K562 (cell line): ENCODE measurements at regions not wholly inside any gene's neighbourhood (a gene's known extent, or its start where the extent isn't known, plus 50 kb on each side); places are given as distances from the start of the nearest gene placed in this dataset.
A peak's percentile ranks its signal among the peaks of the same experiment; 100 is the strongest.

Experiments
- ATAC-seq: fragments of 200-7000 bp; cut with Tn5 transposase; 3 replicates; pipeline ENCODE4 v1.9.1; 2020; ENCODE audit warnings: moderate library complexity
- BruUV-seq: library from RNA; stranded (reverse); fragments of 400-500 nt; replicated peaks from 2 replicates; lab custom pipeline; 2021; lab: Mats Ljungman, UMichigan
- CTCF ChIA-PET: fragments of 300-600 bp; formaldehyde crosslinking; extraction: SDS; loops from one replicate; lab custom pipeline; 2021; ENCODE audit warnings: low intra/inter-chr PET ratio; lab: Yijun Ruan, JAX
- POLR2A ChIA-PET: fragments of 300-600, 350-650 bp; sonication (Branson Sonifier 250); formaldehyde crosslinking; extraction: SDS; loops from one replicate; lab custom pipeline; 2021; ENCODE audit warnings: antibody characterized with exemption, inconsistent platforms; lab: Yijun Ruan, JAX
- DNase-seq, 4 experiments: peaks; one replicate each; pipeline versions ENCODE4 v3.0.0 to v3.0.0-alpha.2; 2011 to 2018; ENCODE audit warnings: low spot score in 3 of 4, mixed read lengths in 3 of 4; ENCODE audit errors: extremely low read depth in 1 of 4
- FAIRE-seq: peaks from 2 replicates; lab custom pipeline; 2011; peaks lifted over from hg19 to GRCh38; lab: Jason Lieb, UNC
- H2AFZ ChIP-seq: 2 replicates; pipeline ENCODE4 v1.6.0; 2011; ENCODE audit warnings: low read depth, low read length, control low read depth, inconsistent platforms
- H3K27ac ChIP-seq: fragments of 200-600 bp; 3 replicates; pipeline ENCODE4 v1.8.0; 2011; ENCODE audit warnings: low read depth, mild to moderate bottlenecking, control low read depth, inconsistent platforms, low read length, moderate library complexity, mixed read lengths; ENCODE audit errors: extremely low read depth
- H3K27me3 ChIP-seq, 2 experiments: fragments of 300-600 bp in 1 of 2; 2 replicates in 1 of 2; 3 replicates in 1 of 2; pipeline versions ENCODE4 v1.6.0 to v1.8.0; 2011; ENCODE audit warnings: inconsistent platforms in 2 of 2, low read length in 2 of 2, mild to moderate bottlenecking in 1 of 2, mixed read lengths in 1 of 2, moderate library complexity in 1 of 2; ENCODE audit not compliant: control insufficient read depth in 2 of 2, insufficient read depth in 2 of 2
- H3K36me3 ChIP-seq: fragments of 300-600 bp; 3 replicates; pipeline ENCODE4 v1.8.0; 2011; ENCODE audit warnings: mild to moderate bottlenecking, low read length, inconsistent platforms; ENCODE audit not compliant: control insufficient read depth, insufficient read depth
- H3K4me1 ChIP-seq, 2 experiments: fragments of 200-600 bp in 1 of 2; replicated peaks in 1 of 2; 2 replicates in 1 of 2; 3 replicates in 1 of 2; pipeline versions ENCODE4 v1.5.1 to v1.8.0; 2011; ENCODE audit warnings: inconsistent platforms in 2 of 2, low read length in 2 of 2, mild to moderate bottlenecking in 1 of 2, mixed read lengths in 1 of 2, moderate library complexity in 1 of 2; ENCODE audit not compliant: control insufficient read depth in 2 of 2, insufficient read depth in 2 of 2
- H3K4me2 ChIP-seq: 2 replicates; pipeline ENCODE4 v1.6.1; 2011; ENCODE audit warnings: low read length, control low read depth, inconsistent platforms, mixed read lengths; ENCODE audit not compliant: insufficient read depth
- H3K4me3 ChIP-seq: fragments of 200-600 bp; sonication (generic), shearing (Covaris generic); 2 replicates; pipeline ENCODE4 v1.5.1; 2016; ENCODE audit warnings: control low read depth, inconsistent platforms
- H3K79me2 ChIP-seq: fragments of 200-600 bp; 3 replicates; pipeline ENCODE4 v1.8.0; 2011; ENCODE audit warnings: low read length, inconsistent platforms; ENCODE audit not compliant: control insufficient read depth, insufficient read depth
- H3K9ac ChIP-seq, 2 experiments: 2 replicates each; pipeline versions ENCODE4 v1.6.0 to v1.6.1; 2011; ENCODE audit warnings: low read depth in 2 of 2, low read length in 2 of 2, control low read depth in 1 of 2, inconsistent platforms in 1 of 2, mild to moderate bottlenecking in 1 of 2, mixed read lengths in 1 of 2; ENCODE audit not compliant: insufficient read depth in 1 of 2
- H3K9me1 ChIP-seq: one replicate; pipeline ENCODE4 v1.6.0; 2011; ENCODE audit warnings: inconsistent platforms, mild to moderate bottlenecking, low read length, moderate library complexity; ENCODE audit not compliant: control insufficient read depth, insufficient read depth
- H3K9me3 ChIP-seq: replicated peaks from 2 replicates; pipeline ENCODE4 v1.5.1; 2011; ENCODE audit warnings: low read depth, low read length, inconsistent platforms; ENCODE audit not compliant: control insufficient read depth, insufficient read depth
- H4K20me1 ChIP-seq: replicated peaks from 2 replicates; pipeline ENCODE4 v1.6.1; 2011; ENCODE audit warnings: low read length, inconsistent platforms, mixed read lengths; ENCODE audit not compliant: control insufficient read depth, insufficient read depth
- HDAC8 ChIP-seq: fragments of 450-650 bp; IDR thresholded peaks from 2 replicates; pipeline ENCODE4 v1.6.1; 2016; ENCODE audit warnings: mild to moderate bottlenecking, missing genetic modification characterization, moderate library complexity, missing compliant biosample characterization
- ILK ChIP-seq: fragments of 450-650 bp; IDR thresholded peaks from 2 replicates; pipeline ENCODE4 v1.6.1; 2016; ENCODE audit warnings: missing genetic modification characterization, low read depth, mild to moderate bottlenecking, missing compliant biosample characterization, moderate library complexity, borderline replicate concordance
- MAFF ChIP-seq: IDR thresholded peaks from 2 replicates; pipeline ENCODE4 v1.6.1; 2012; ENCODE audit warnings: low read length, improper control_type of control experiment
- ZNF316 ChIP-seq: fragments of 450-650 bp; IDR thresholded peaks from 2 replicates; pipeline ENCODE4 v1.6.1; 2016
- WGBS: fragments of 100-300 bp; shearing (Covaris generic); methylation state at CpG from one replicate; pipeline ENCODE4 v1.1.6; 2016; ENCODE audit warnings: low coverage, mixed read lengths; ENCODE audit not compliant: insufficient coverage; ENCODE audit errors: missing lambda C conversion rate; 5-methylcytosine and 5-hydroxymethylcytosine counted together
- in situ Hi-C: fragments of 300-500 bp; cut with MboI; formaldehyde crosslinking; loops from 4 replicates; pipeline ENCODE4 v1.15.0; 2018; ENCODE audit warnings: inconsistent platforms, mixed read lengths
- intact Hi-C: fragments of 100-400 bp; cut with micrococcal nuclease; formaldehyde crosslinking; loops from 2 replicates; pipeline ENCODE4 v1.14.2; 2022
- TF ChIP-seq, protein P1 (sequence below), 2 experiments: fragments of 450-650 bp; IDR thresholded peaks; 2 replicates each; pipeline ENCODE4 v1.6.1; 2018; ENCODE audit warnings: mild to moderate bottlenecking in 2 of 2, low read depth in 1 of 2; ENCODE audit not compliant: partially characterized antibody in 2 of 2
- TF ChIP-seq, protein P2 (sequence below): fragments of 250-450 bp; sonication (Bioruptor Pico); IDR thresholded peaks from 2 replicates; pipeline ENCODE4 v1.5.0; 2021; ENCODE audit warnings: mild to moderate bottlenecking, borderline replicate concordance

DNA sequence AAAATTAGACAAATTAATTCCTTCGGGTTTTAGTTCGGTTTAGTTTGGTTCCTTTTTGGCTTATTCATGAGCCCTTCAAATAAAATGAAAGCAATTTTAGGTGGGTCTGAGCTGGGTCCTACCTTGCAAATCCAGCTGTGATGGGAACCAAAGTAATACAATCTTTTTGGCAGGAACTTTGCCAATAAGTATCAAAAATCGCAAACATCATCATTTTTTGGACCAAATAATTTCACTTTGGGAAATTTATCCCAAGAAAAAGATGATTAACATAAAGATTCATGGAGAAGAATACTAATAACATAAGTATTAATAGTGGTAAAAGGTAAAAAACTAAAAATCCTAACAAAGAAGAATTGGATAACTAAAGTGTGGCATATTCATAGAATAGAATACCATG, 67.8 kb upstream of the MYOCD start:
- Histone ChIP-seq H3K4me1 (no peaks in the 10 kb centered on the region), H3K9me1 (no peaks in the 10 kb centered on the region), H4K20me1 (no peaks in the 10 kb centered on the region), H2AFZ (no peak overlapping the region), H3K4me3 (no peak overlapping the region), H3K9me3 (no peaks in the 10 kb centered on the region), H3K27ac (no peak overlapping the region), H3K36me3 (no peaks in the 10 kb centered on the region), H3K9ac (no peak overlapping the region), H3K79me2 (no peaks in the 10 kb centered on the region), H3K4me2 (no peak overlapping the region), H3K27me3 (no peaks in the 10 kb centered on the region)
- no TSS peak for BruUV-seq
- no peak for DNase-seq
- ChIA-PET CTCF (no interaction called here), POLR2A (no interaction called here)
- TF ChIP-seq, protein P1, sequence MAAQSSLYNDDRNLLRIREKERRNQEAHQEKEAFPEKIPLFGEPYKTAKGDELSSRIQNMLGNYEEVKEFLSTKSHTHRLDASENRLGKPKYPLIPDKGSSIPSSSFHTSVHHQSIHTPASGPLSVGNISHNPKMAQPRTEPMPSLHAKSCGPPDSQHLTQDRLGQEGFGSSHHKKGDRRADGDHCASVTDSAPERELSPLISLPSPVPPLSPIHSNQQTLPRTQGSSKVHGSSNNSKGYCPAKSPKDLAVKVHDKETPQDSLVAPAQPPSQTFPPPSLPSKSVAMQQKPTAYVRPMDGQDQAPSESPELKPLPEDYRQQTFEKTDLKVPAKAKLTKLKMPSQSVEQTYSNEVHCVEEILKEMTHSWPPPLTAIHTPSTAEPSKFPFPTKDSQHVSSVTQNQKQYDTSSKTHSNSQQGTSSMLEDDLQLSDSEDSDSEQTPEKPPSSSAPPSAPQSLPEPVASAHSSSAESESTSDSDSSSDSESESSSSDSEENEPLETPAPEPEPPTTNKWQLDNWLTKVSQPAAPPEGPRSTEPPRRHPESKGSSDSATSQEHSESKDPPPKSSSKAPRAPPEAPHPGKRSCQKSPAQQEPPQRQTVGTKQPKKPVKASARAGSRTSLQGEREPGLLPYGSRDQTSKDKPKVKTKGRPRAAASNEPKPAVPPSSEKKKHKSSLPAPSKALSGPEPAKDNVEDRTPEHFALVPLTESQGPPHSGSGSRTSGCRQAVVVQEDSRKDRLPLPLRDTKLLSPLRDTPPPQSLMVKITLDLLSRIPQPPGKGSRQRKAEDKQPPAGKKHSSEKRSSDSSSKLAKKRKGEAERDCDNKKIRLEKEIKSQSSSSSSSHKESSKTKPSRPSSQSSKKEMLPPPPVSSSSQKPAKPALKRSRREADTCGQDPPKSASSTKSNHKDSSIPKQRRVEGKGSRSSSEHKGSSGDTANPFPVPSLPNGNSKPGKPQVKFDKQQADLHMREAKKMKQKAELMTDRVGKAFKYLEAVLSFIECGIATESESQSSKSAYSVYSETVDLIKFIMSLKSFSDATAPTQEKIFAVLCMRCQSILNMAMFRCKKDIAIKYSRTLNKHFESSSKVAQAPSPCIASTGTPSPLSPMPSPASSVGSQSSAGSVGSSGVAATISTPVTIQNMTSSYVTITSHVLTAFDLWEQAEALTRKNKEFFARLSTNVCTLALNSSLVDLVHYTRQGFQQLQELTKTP (IDR thresholded peaks at IDR 0.05; ENCODE audit: low read depth in 1 of 2, partially characterized antibody in 2 of 2) = no peak
- peak; percentile 28; the same call in 1 of the 2 replicates for TF ChIP-seq ZNF316
- peak; percentile 15; the same call in 1 of the 2 replicates for TF ChIP-seq MAFF
- no peak for TF ChIP-seq HDAC8 (tag)
- no peak for TF ChIP-seq ILK (tag)
- TF ChIP-seq, protein P2, sequence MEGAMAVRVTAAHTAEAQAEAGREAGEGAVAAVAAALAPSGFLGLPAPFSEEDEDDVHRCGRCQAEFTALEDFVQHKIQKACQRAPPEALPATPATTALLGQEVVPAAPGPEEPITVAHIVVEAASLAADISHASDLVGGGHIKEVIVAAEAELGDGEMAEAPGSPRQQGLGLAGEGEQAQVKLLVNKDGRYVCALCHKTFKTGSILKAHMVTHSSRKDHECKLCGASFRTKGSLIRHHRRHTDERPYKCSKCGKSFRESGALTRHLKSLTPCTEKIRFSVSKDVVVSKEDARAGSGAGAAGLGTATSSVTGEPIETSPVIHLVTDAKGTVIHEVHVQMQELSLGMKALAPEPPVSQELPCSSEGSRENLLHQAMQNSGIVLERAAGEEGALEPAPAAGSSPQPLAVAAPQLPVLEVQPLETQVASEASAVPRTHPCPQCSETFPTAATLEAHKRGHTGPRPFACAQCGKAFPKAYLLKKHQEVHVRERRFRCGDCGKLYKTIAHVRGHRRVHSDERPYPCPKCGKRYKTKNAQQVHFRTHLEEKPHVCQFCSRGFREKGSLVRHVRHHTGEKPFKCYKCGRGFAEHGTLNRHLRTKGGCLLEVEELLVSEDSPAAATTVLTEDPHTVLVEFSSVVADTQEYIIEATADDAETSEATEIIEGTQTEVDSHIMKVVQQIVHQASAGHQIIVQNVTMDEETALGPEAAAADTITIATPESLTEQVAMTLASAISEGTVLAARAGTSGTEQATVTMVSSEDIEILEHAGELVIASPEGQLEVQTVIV (CRISPR knock-in tag) = no peak
- intact Hi-C loops (no loop called here), in situ Hi-C loops (no loop called here)
- no peak for FAIRE-seq
- 0% methylated on average over 3 of the region's 3 CpGs for WGBS
- no peak for ATAC-seq
